ENCODE measurements at regions not wholly inside any gene's neighbourhood (a gene's known extent, or its start where the extent isn't known, plus 50 kb on each side); places are given as distances from the start of the nearest gene placed in this dataset.

GRCh38 chr1:60828944-60829343 is 253.4 kb upstream of the NFIA start:
- H3K27me3 ChIP-seq (ENCODE audit: control insufficient read depth, insufficient read depth, low read length) = no peaks in the 10 kb centered on the region
- H3K4me3 ChIP-seq (ENCODE audit: low read depth, low read length) = no peak overlapping the region
- no peak for DNase-seq (ENCODE audit: low read depth)
- no peak for TF ChIP-seq CTCF (IDR thresholded peaks at IDR 0.05; ENCODE audit: insufficient read depth, low read length, poor library complexity, severe bottlenecking)
- H3K36me3 ChIP-seq (ENCODE audit: control insufficient read depth, insufficient read depth, low read length) = no peaks in the 10 kb centered on the region

- Histone ChIP-seq H3K4me3 (ENCODE audit: low read depth, low read length) (no peak overlapping the region), H3K27me3 (ENCODE audit: control insufficient read depth, insufficient read depth, low read length) (no peaks in the 10 kb centered on the region), H3K36me3 (ENCODE audit: control insufficient read depth, insufficient read depth, low read length) (no peaks in the 10 kb centered on the region)
- TF ChIP-seq CTCF (IDR thresholded peaks at IDR 0.05; ENCODE audit: insufficient read depth, low read length, poor library complexity, severe bottlenecking) = no peak
- DNase-seq (ENCODE audit: low read depth) = no peak
Observed at GRCh38 chr1:60826320-60827094, 255.9 kb upstream of the NFIA start.

GRCh38 chr1:60825593-60825992 is 256.8 kb upstream of the NFIA start:
- DNase-seq (ENCODE audit: low read depth) = no peak
- Histone ChIP-seq H3K27me3 (ENCODE audit: control insufficient read depth, insufficient read depth, low read length) (no peaks in the 10 kb centered on the region), H3K36me3 (ENCODE audit: control insufficient read depth, insufficient read depth, low read length) (no peaks in the 10 kb centered on the region), H3K4me3 (ENCODE audit: low read depth, low read length) (no peak overlapping the region)
- TF ChIP-seq CTCF (IDR thresholded peaks at IDR 0.05; ENCODE audit: insufficient read depth, low read length, poor library complexity, severe bottlenecking) = no peak

- no peaks in the 10 kb centered on the region for H3K27me3 ChIP-seq (ENCODE audit: control insufficient read depth, insufficient read depth, low read length)
- no peaks in the 10 kb centered on the region for H3K36me3 ChIP-seq (ENCODE audit: control insufficient read depth, insufficient read depth, low read length)
- no peak for TF ChIP-seq CTCF (IDR thresholded peaks at IDR 0.05; ENCODE audit: insufficient read depth, low read length, poor library complexity, severe bottlenecking)
- no peak overlapping the region for H3K4me3 ChIP-seq (ENCODE audit: low read depth, low read length)
- DNase-seq (ENCODE audit: low read depth) = no peak
Observed at GRCh38 chr1:60823151-60823550, 259.2 kb upstream of the NFIA start.

- no peak for TF ChIP-seq CTCF (IDR thresholded peaks at IDR 0.05; ENCODE audit: insufficient read depth, low read length, poor library complexity, severe bottlenecking)
- no peak overlapping the region for H3K4me3 ChIP-seq (ENCODE audit: low read depth, low read length)
- no peaks in the 10 kb centered on the region for H3K27me3 ChIP-seq (ENCODE audit: control insufficient read depth, insufficient read depth, low read length)
- DNase-seq (ENCODE audit: low read depth) = no peak
- no peaks in the 10 kb centered on the region for H3K36me3 ChIP-seq (ENCODE audit: control insufficient read depth, insufficient read depth, low read length)
Observed at GRCh38 chr1:60822252-60822651, 260.1 kb upstream of the NFIA start.

- no peak overlapping the region for H3K4me3 ChIP-seq (ENCODE audit: low read depth, low read length)
- no peak for TF ChIP-seq CTCF (IDR thresholded peaks at IDR 0.05; ENCODE audit: insufficient read depth, low read length, poor library complexity, severe bottlenecking)
- H3K36me3 ChIP-seq (ENCODE audit: control insufficient read depth, insufficient read depth, low read length) = no peaks in the 10 kb centered on the region
- DNase-seq (ENCODE audit: low read depth) = no peak
- no peaks in the 10 kb centered on the region for H3K27me3 ChIP-seq (ENCODE audit: control insufficient read depth, insufficient read depth, low read length)
Observed at GRCh38 chr1:60821156-60821555, 261.2 kb upstream of the NFIA start.

Data from kidney epithelial cell (primary cell).